H9 (cell line): ENCODE measurements at regions not wholly inside any gene's neighbourhood (a gene's known extent, or its start where the extent isn't known, plus 50 kb on each side); places are given as distances from the start of the nearest gene placed in this dataset.

ENCODE experiments used
- DNase-seq: peaks from one replicate; pipeline ENCODE4 v3.0.0-alpha.2; 2017
- H2AFZ ChIP-seq: one replicate; pipeline ENCODE4 v1.6.1; 2013; ENCODE audit warnings: mild to moderate bottlenecking, low read length, control low read depth, moderate library complexity
- H2AK5ac ChIP-seq: 2 replicates; pipeline ENCODE4 v1.6.1; 2013; ENCODE audit warnings: low read length, control low read depth, mixed read lengths; ENCODE audit not compliant: insufficient read length
- H2BK120ac ChIP-seq: one replicate; pipeline ENCODE4 v1.6.1; 2013; ENCODE audit warnings: low read depth, mild to moderate bottlenecking, low read length, control low read depth, inconsistent platforms; ENCODE audit not compliant: poor library complexity, severe bottlenecking
- H2BK12ac ChIP-seq: 2 replicates; pipeline ENCODE4 v1.6.1; 2013; ENCODE audit warnings: low read length, control low read depth, mixed read lengths, low read depth; ENCODE audit not compliant: insufficient read length
- H2BK15ac ChIP-seq: 2 replicates; pipeline ENCODE4 v1.6.1; 2013; ENCODE audit warnings: low read depth, low read length, control low read depth
- H2BK20ac ChIP-seq: one replicate; pipeline ENCODE4 v1.6.1; 2013; ENCODE audit warnings: low read depth, mild to moderate bottlenecking, low read length, control low read depth, inconsistent platforms; ENCODE audit not compliant: poor library complexity, severe bottlenecking
- H2BK5ac ChIP-seq: 2 replicates; pipeline ENCODE4 v1.6.1; 2013; ENCODE audit warnings: low read length, control low read depth, mixed read lengths; ENCODE audit not compliant: insufficient read length
- H3K14ac ChIP-seq: 2 replicates; pipeline ENCODE4 v1.6.1; 2013; ENCODE audit warnings: low read length, control low read depth; ENCODE audit not compliant: insufficient read depth
- H3K18ac ChIP-seq: 2 replicates; pipeline ENCODE4 v1.6.1; 2013; ENCODE audit warnings: low read depth, mild to moderate bottlenecking, mixed read lengths, low read length, control low read depth; ENCODE audit not compliant: insufficient read length
- H3K23ac ChIP-seq: 2 replicates; pipeline ENCODE4 v1.6.1; 2013; ENCODE audit warnings: low read length, control low read depth, mixed read lengths, low read depth; ENCODE audit not compliant: insufficient read length
- H3K23me2 ChIP-seq: 2 replicates; pipeline ENCODE4 v1.6.1; 2013; ENCODE audit warnings: low read depth, mild to moderate bottlenecking, mixed read lengths, low read length, control low read depth; ENCODE audit not compliant: insufficient read length, poor library complexity, severe bottlenecking
- H3K27ac ChIP-seq: 2 replicates; pipeline ENCODE4 v1.5.1; 2013; ENCODE audit warnings: low read length, control low read depth, mixed read lengths, low read depth; ENCODE audit not compliant: insufficient read length
- H3K27me3 ChIP-seq: 2 replicates; pipeline ENCODE4 v1.6.1; 2013; ENCODE audit warnings: low read length, control low read depth, inconsistent platforms; ENCODE audit not compliant: insufficient read depth
- H3K4ac ChIP-seq: 2 replicates; pipeline ENCODE4 v1.6.1; 2013; ENCODE audit warnings: low read depth, mild to moderate bottlenecking, control low read depth, inconsistent platforms, low read length, moderate library complexity
- H3K4me1 ChIP-seq: 2 replicates; pipeline ENCODE4 v1.6.1; 2013; ENCODE audit warnings: low read length, control low read depth, inconsistent platforms; ENCODE audit not compliant: insufficient read depth
- H3K4me2 ChIP-seq: 2 replicates; pipeline ENCODE4 v1.6.1; 2013; ENCODE audit warnings: low read length, control low read depth, mixed read lengths; ENCODE audit not compliant: insufficient read length, insufficient read depth
- H3K56ac ChIP-seq: 2 replicates; pipeline ENCODE4 v1.6.1; 2013; ENCODE audit warnings: low read depth, mild to moderate bottlenecking, mixed read lengths, low read length, control low read depth; ENCODE audit not compliant: insufficient read length
- H3K79me1 ChIP-seq: 2 replicates; pipeline ENCODE4 v1.6.1; 2013; ENCODE audit warnings: low read depth, mild to moderate bottlenecking, moderate library complexity, low read length, control low read depth, inconsistent platforms; ENCODE audit not compliant: insufficient read depth, poor library complexity, severe bottlenecking
- H3K79me2 ChIP-seq: 2 replicates; pipeline ENCODE4 v1.6.1; 2013; ENCODE audit warnings: low read length, control low read depth, inconsistent platforms; ENCODE audit not compliant: insufficient read depth
- H3K9ac ChIP-seq: 2 replicates; pipeline ENCODE4 v1.6.1; 2013; ENCODE audit warnings: low read length, control low read depth, mixed read lengths; ENCODE audit not compliant: insufficient read length; ENCODE audit errors: extremely low read depth
- H3K9me3 ChIP-seq: one replicate; pipeline ENCODE4 v1.6.1; 2013; ENCODE audit warnings: low read depth, low read length, inconsistent platforms; ENCODE audit not compliant: control insufficient read depth
- H3T11ph ChIP-seq: one replicate; pipeline ENCODE4 v1.6.1; 2013; ENCODE audit warnings: mild to moderate bottlenecking, low read length, control low read depth, inconsistent platforms
- H4K20me1 ChIP-seq: one replicate; pipeline ENCODE4 v1.6.1; 2013; ENCODE audit not compliant: control insufficient read depth, insufficient read length, insufficient read depth
- H4K5ac ChIP-seq: 2 replicates; pipeline ENCODE4 v1.6.1; 2013; ENCODE audit warnings: low read depth, mild to moderate bottlenecking, mixed read lengths, low read length, control low read depth; ENCODE audit not compliant: insufficient read length
- H4K8ac ChIP-seq: replicated peaks from 2 replicates; pipeline ENCODE4 v1.6.1; 2013; ENCODE audit warnings: low read length, control low read depth, mixed read lengths, low read depth; ENCODE audit not compliant: insufficient read length
- H4K91ac ChIP-seq: 2 replicates; pipeline ENCODE4 v1.6.1; 2013; ENCODE audit warnings: low read depth, mild to moderate bottlenecking, moderate library complexity, mixed read lengths, low read length, control low read depth; ENCODE audit not compliant: insufficient read length
- H3K27ac Mint-ChIP-seq, 3 experiments: 2 replicates in 2 of 3; 3 replicates in 1 of 3; pipeline ENCODE4 v1.8.0; 2020 to 2021; ENCODE audit warnings: mixed read lengths in 3 of 3, mild to moderate bottlenecking in 1 of 3, moderate library complexity in 1 of 3
- H3K27me3 Mint-ChIP-seq: 2 replicates; pipeline ENCODE4 v1.8.0; 2021; ENCODE audit warnings: low read depth, mild to moderate bottlenecking, moderate library complexity, mixed read lengths
- H3K36me3 Mint-ChIP-seq, 3 experiments: 2 replicates in 2 of 3; 3 replicates in 1 of 3; pipeline ENCODE4 v1.8.0; 2020 to 2021; ENCODE audit warnings: low read depth in 3 of 3, mixed read lengths in 3 of 3; ENCODE audit not compliant: insufficient read depth in 1 of 3
- H3K4me1 Mint-ChIP-seq, 2 experiments: 2 replicates each; pipeline ENCODE4 v1.8.0; 2020; ENCODE audit warnings: mixed read lengths in 2 of 2
- H3K4me3 Mint-ChIP-seq, 2 experiments: 2 replicates in 1 of 2; 3 replicates in 1 of 2; pipeline ENCODE4 v1.8.0; 2020 to 2021; ENCODE audit warnings: mild to moderate bottlenecking in 2 of 2, mixed read lengths in 2 of 2, moderate library complexity in 1 of 2
- H3K9me3 Mint-ChIP-seq, 2 experiments: 2 replicates in 1 of 2; 3 replicates in 1 of 2; pipeline ENCODE4 v1.8.0; 2020; ENCODE audit warnings: mild to moderate bottlenecking in 2 of 2, mixed read lengths in 2 of 2, moderate library complexity in 1 of 2
- WGBS: extraction: QIAGEN DNeasy Blood & Tissue Kit; methylation state at CpG from one replicate; pipeline ENCODE4 v1.1.7; 2013; ENCODE audit warnings: missing lambda C conversion rate, low lambda C conversion rate, mixed read lengths; ENCODE audit not compliant: insufficient read length; ENCODE audit errors: extremely low coverage; 5-methylcytosine and 5-hydroxymethylcytosine counted together
- TF ChIP-seq, protein P1 (sequence below): fragments of 200-600 bp; sonication (generic); conservative IDR thresholded peaks from 3 replicates; pipeline ENCODE4 v1.8.0; 2021; ENCODE audit warnings: antibody characterized with exemption, mild to moderate bottlenecking

DNA sequence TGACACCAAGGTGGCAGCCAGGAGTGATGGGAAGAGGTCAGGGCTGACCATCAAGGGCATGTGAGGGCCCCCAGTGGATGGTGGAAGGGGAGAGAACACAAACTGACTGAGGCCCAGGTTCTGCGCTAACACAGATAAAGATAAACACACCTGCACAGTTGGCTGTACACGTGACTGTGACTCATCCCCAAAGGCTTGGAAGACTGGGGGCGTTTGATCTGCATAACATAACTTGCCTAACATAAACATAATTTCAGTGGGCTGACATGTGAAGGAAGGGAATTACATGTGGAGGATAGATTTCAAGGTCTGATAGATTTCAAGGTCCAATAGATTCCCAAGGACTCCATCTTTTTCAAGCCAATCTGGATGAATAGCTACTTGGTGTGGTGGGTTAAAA, 100.9 kb upstream of the TNRC6C start:
- H3K27ac Mint-ChIP-seq = no peak overlapping the region
- no peaks in the 10 kb centered on the region for H4K20me1 ChIP-seq
- H3K9me3 ChIP-seq = no peaks in the 10 kb centered on the region
- H3K4me2 ChIP-seq = no peak overlapping the region
- no peak for DNase-seq
- H3K4me3 Mint-ChIP-seq = no peak overlapping the region
- no peaks in the 10 kb centered on the region for H3K79me2 ChIP-seq
- H3K9ac ChIP-seq = no peak overlapping the region
- H3K27ac ChIP-seq = no peak overlapping the region
- H4K5ac ChIP-seq = no peak overlapping the region
- no peak overlapping the region for H2BK120ac ChIP-seq
- H2AK5ac ChIP-seq = no peak overlapping the region
- H3K18ac ChIP-seq = no peak overlapping the region
- H3K27me3 Mint-ChIP-seq = peaks cover 20% of the 10 kb centered on the region
- no peak overlapping the region for H2BK5ac ChIP-seq
- no peak overlapping the region for H2BK12ac ChIP-seq
- H3K27me3 ChIP-seq = no peaks in the 10 kb centered on the region
- H3T11ph ChIP-seq = no peak overlapping the region
- WGBS = no CpG with 5 or more reads among the region's 3 CpGs
- TF ChIP-seq, protein P1, sequence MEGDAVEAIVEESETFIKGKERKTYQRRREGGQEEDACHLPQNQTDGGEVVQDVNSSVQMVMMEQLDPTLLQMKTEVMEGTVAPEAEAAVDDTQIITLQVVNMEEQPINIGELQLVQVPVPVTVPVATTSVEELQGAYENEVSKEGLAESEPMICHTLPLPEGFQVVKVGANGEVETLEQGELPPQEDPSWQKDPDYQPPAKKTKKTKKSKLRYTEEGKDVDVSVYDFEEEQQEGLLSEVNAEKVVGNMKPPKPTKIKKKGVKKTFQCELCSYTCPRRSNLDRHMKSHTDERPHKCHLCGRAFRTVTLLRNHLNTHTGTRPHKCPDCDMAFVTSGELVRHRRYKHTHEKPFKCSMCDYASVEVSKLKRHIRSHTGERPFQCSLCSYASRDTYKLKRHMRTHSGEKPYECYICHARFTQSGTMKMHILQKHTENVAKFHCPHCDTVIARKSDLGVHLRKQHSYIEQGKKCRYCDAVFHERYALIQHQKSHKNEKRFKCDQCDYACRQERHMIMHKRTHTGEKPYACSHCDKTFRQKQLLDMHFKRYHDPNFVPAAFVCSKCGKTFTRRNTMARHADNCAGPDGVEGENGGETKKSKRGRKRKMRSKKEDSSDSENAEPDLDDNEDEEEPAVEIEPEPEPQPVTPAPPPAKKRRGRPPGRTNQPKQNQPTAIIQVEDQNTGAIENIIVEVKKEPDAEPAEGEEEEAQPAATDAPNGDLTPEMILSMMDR = no peak
- no peak overlapping the region for H4K91ac ChIP-seq
- no peaks in the 10 kb centered on the region for H3K4me1 ChIP-seq
- no peak overlapping the region for H3K56ac ChIP-seq
- H3K4me1 Mint-ChIP-seq = peaks cover 0 to 6% of the 10 kb centered on the region in 2 experiments; a peak in 1 of 4 replicates
- no peaks in the 10 kb centered on the region for H3K36me3 Mint-ChIP-seq
- no peaks in the 10 kb centered on the region for H3K9me3 Mint-ChIP-seq
- H3K14ac ChIP-seq = no peak overlapping the region; the same call in 1 of the 2 replicates
- no peaks in the 10 kb centered on the region for H3K23me2 ChIP-seq
- no peak overlapping the region for H4K8ac ChIP-seq
- no peak overlapping the region for H2BK20ac ChIP-seq
- H3K23ac ChIP-seq = no peak overlapping the region
- no peak overlapping the region for H2BK15ac ChIP-seq
- H3K4ac ChIP-seq = no peak overlapping the region
- H3K79me1 ChIP-seq = no peaks in the 10 kb centered on the region
- H2AFZ ChIP-seq = no peak overlapping the region
